Panc1 (cell line): ENCODE measurements at regions not wholly inside any gene's neighbourhood (a gene's known extent, or its start where the extent isn't known, plus 50 kb on each side); places are given as distances from the start of the nearest gene placed in this dataset.

ENCODE experiments used
- ATAC-seq: fragments of 200-7000 bp; cut with Tn5 transposase; 2 replicates; pipeline ENCODE4 v1.9.1; 2020; ENCODE audit warnings: mild to moderate bottlenecking, moderate library complexity
- BruUV-seq: library from RNA; stranded (reverse); fragments of 400-500 nt; replicated peaks from 2 replicates; lab custom pipeline; 2021; lab: Mats Ljungman, UMichigan
- CTCF ChIA-PET: fragments of 300-600 bp; sonication (Branson Sonifier 250); formaldehyde crosslinking; loops from one replicate; lab custom pipeline; 2022; ENCODE audit warnings: antibody characterized with exemption; lab: Charles Lee
- POLR2A ChIA-PET: fragments of 300-600 bp; sonication (Branson Sonifier 250); formaldehyde crosslinking; loops from one replicate; lab custom pipeline; 2022; ENCODE audit warnings: antibody characterized with exemption; lab: Charles Lee
- DNase-seq: peaks from one replicate; pipeline ENCODE4 v3.0.0-alpha.2; 2010; ENCODE audit warnings: low read depth, low spot score
- H3K27ac ChIP-seq: 2 replicates; pipeline ENCODE4 v1.5.1; 2011; ENCODE audit warnings: mild to moderate bottlenecking, low read length, inconsistent platforms
- H3K27me3 ChIP-seq: fragments of 200-500 bp; sonication (Bioruptor generic); 2 replicates; pipeline ENCODE4 v1.6.0; 2014; ENCODE audit warnings: low read length, inconsistent platforms; ENCODE audit not compliant: control insufficient read depth, insufficient read depth
- H3K36me3 ChIP-seq: fragments of 200-500 bp; sonication (Bioruptor generic); 2 replicates; pipeline ENCODE4 v1.5.1; 2014; ENCODE audit warnings: inconsistent platforms, mild to moderate bottlenecking, low read length, moderate library complexity; ENCODE audit not compliant: control insufficient read depth, insufficient read depth
- H3K4me1 ChIP-seq: 2 replicates; pipeline ENCODE4 v1.5.1; 2011; ENCODE audit warnings: inconsistent platforms, mild to moderate bottlenecking, low read length, moderate library complexity; ENCODE audit not compliant: control insufficient read depth, insufficient read depth
- H3K4me3 ChIP-seq, 2 experiments: 2 replicates each; pipeline ENCODE4 v1.5.1; 2011 to 2012; ENCODE audit warnings: low read depth in 2 of 2, low read length in 2 of 2, mild to moderate bottlenecking in 2 of 2, inconsistent platforms in 1 of 2, moderate library complexity in 1 of 2
- H3K9me3 ChIP-seq: fragments of 200-500 bp; sonication (Bioruptor generic); 2 replicates; pipeline ENCODE4 v1.5.1; 2014; ENCODE audit warnings: low read depth, mild to moderate bottlenecking, inconsistent platforms, low read length, moderate library complexity; ENCODE audit not compliant: control insufficient read depth, insufficient read depth
- POLR2AphosphoS5 ChIP-seq: IDR thresholded peaks from 2 replicates; pipeline ENCODE4 v1.6.1; 2012; ENCODE audit warnings: mild to moderate bottlenecking, low read depth, low read length, moderate library complexity
- SIN3A ChIP-seq: IDR thresholded peaks from 2 replicates; pipeline ENCODE4 v1.6.1; 2012; ENCODE audit warnings: low read depth, mild to moderate bottlenecking, low read length, moderate library complexity, borderline replicate concordance; ENCODE audit not compliant: insufficient read depth
- TCF7L2 ChIP-seq: IDR thresholded peaks from 2 replicates; pipeline ENCODE4 v1.6.1; 2011; ENCODE audit warnings: mild to moderate bottlenecking, low read depth, low read length, inconsistent platforms
- in situ Hi-C: cut with HindIII; loops from 2 replicates; pipeline ENCODE4 v1.10.0; 2016; ENCODE audit warnings: low sequenced_read_pairs, low pct_unique_long_range_greater_than_20kb
- intact Hi-C: fragments of 100-400 bp; cut with micrococcal nuclease; formaldehyde crosslinking; loops from one replicate; pipeline ENCODE4 v1.10.0; 2022; ENCODE audit not compliant: unreplicated experiment
- TF ChIP-seq, protein P1 (sequence below): fragments of 450-650 bp; IDR thresholded peaks from 2 replicates; pipeline ENCODE4 v1.5.1; 2017; ENCODE audit warnings: mild to moderate bottlenecking
- TF ChIP-seq, protein P2 (sequence below), 2 experiments: IDR thresholded peaks; 2 replicates each; pipeline ENCODE4 v1.6.1; 2011 to 2012; ENCODE audit warnings: low read depth in 2 of 2, control low read depth in 1 of 2, low read length in 1 of 2, mild to moderate bottlenecking in 1 of 2, moderate library complexity in 1 of 2; ENCODE audit not compliant: insufficient read depth in 1 of 2

DNA sequence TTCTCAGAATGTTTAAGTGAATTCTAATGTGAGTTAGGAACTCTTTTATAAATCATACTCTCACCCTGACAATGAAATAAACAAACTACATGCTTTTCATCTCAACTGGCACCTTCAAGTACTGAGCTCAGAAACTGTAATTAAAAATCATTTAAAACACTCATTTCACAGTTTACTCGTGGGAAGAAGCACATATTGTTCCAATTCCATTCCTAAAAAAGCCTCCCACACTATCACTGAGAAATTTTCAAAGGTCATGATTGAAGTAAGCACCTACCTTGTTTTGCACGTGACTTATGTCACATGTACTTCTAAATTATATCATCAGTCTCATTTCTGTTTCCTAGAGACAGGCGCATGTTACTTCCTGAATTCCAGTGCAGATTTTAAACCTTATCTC is 678.1 kb upstream of the SLC8A1 start:
- ChIA-PET POLR2A (no interaction called here), CTCF (no interaction called here)
- no peak for ATAC-seq
- no peaks in the 10 kb centered on the region for H3K27me3 ChIP-seq
- in situ Hi-C loops = no loop called here
- BruUV-seq = no TSS peak
- DNase-seq = no peak
- no peak overlapping the region for H3K4me3 ChIP-seq
- H3K4me1 ChIP-seq = no peaks in the 10 kb centered on the region
- TF ChIP-seq, protein P1, sequence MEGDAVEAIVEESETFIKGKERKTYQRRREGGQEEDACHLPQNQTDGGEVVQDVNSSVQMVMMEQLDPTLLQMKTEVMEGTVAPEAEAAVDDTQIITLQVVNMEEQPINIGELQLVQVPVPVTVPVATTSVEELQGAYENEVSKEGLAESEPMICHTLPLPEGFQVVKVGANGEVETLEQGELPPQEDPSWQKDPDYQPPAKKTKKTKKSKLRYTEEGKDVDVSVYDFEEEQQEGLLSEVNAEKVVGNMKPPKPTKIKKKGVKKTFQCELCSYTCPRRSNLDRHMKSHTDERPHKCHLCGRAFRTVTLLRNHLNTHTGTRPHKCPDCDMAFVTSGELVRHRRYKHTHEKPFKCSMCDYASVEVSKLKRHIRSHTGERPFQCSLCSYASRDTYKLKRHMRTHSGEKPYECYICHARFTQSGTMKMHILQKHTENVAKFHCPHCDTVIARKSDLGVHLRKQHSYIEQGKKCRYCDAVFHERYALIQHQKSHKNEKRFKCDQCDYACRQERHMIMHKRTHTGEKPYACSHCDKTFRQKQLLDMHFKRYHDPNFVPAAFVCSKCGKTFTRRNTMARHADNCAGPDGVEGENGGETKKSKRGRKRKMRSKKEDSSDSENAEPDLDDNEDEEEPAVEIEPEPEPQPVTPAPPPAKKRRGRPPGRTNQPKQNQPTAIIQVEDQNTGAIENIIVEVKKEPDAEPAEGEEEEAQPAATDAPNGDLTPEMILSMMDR = no peak
- TF ChIP-seq POLR2AphosphoS5 (no peak), TCF7L2 (no peak), SIN3A (no peak)
- TF ChIP-seq, protein P2, sequence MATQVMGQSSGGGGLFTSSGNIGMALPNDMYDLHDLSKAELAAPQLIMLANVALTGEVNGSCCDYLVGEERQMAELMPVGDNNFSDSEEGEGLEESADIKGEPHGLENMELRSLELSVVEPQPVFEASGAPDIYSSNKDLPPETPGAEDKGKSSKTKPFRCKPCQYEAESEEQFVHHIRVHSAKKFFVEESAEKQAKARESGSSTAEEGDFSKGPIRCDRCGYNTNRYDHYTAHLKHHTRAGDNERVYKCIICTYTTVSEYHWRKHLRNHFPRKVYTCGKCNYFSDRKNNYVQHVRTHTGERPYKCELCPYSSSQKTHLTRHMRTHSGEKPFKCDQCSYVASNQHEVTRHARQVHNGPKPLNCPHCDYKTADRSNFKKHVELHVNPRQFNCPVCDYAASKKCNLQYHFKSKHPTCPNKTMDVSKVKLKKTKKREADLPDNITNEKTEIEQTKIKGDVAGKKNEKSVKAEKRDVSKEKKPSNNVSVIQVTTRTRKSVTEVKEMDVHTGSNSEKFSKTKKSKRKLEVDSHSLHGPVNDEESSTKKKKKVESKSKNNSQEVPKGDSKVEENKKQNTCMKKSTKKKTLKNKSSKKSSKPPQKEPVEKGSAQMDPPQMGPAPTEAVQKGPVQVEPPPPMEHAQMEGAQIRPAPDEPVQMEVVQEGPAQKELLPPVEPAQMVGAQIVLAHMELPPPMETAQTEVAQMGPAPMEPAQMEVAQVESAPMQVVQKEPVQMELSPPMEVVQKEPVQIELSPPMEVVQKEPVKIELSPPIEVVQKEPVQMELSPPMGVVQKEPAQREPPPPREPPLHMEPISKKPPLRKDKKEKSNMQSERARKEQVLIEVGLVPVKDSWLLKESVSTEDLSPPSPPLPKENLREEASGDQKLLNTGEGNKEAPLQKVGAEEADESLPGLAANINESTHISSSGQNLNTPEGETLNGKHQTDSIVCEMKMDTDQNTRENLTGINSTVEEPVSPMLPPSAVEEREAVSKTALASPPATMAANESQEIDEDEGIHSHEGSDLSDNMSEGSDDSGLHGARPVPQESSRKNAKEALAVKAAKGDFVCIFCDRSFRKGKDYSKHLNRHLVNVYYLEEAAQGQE (IDR thresholded peaks at IDR 0.05; ENCODE audit: insufficient read depth in 1 of 2, low read depth in 2 of 2, low read length in 1 of 2) = no peak
- H3K36me3 ChIP-seq = no peaks in the 10 kb centered on the region
- H3K27ac ChIP-seq = no peak overlapping the region
- H3K9me3 ChIP-seq = no peaks in the 10 kb centered on the region
- intact Hi-C loops = no loop called here

DNA sequence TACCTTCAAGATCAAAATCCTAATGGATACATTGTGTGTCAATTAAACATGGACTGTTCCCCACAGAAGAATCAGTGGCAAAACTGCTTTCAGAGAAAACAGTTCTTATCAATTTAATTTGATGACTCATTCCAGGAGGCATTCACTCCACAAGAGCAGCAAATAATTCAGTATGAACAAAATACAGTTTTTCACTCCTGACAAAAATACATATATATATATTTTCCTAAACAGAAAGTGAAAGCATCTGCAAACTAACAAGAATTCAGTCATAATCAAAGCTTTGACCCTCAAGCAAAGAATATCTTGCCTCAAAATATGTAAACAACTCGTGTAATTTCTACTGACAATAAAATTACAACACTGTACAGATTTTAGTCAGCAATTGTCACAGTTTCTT is 685.1 kb upstream of the SLC8A1 start:
- H3K27ac ChIP-seq = no peak overlapping the region
- no peak overlapping the region for H3K4me3 ChIP-seq
- ATAC-seq (no peak), DNase-seq (no peak)
- no peak for TF ChIP-seq SIN3A
- TF ChIP-seq POLR2AphosphoS5 = no peak
- TF ChIP-seq, protein P2 (IDR thresholded peaks at IDR 0.05; ENCODE audit: insufficient read depth in 1 of 2, low read depth in 2 of 2, low read length in 1 of 2) = no peak
- TF ChIP-seq, protein P1 = no peak
- CTCF ChIA-PET = no interaction called here
- H3K36me3 ChIP-seq = no peaks in the 10 kb centered on the region
- H3K27me3 ChIP-seq = no peaks in the 10 kb centered on the region
- H3K4me1 ChIP-seq = no peaks in the 10 kb centered on the region
- no peaks in the 10 kb centered on the region for H3K9me3 ChIP-seq
- intact Hi-C loops = no loop called here
- BruUV-seq = no TSS peak
- in situ Hi-C loops = no loop called here
- POLR2A ChIA-PET = no interaction called here
